ENCODE measurements at regions not wholly inside any gene's neighbourhood (a gene's known extent, or its start where the extent isn't known, plus 50 kb on each side); places are given as distances from the start of the nearest gene placed in this dataset.
"Not testable (repeated sequence)": the region's sequence is repeated elsewhere in the genome, so short reads cannot be mapped to it uniquely, and the experiment has no call there.

DNA sequence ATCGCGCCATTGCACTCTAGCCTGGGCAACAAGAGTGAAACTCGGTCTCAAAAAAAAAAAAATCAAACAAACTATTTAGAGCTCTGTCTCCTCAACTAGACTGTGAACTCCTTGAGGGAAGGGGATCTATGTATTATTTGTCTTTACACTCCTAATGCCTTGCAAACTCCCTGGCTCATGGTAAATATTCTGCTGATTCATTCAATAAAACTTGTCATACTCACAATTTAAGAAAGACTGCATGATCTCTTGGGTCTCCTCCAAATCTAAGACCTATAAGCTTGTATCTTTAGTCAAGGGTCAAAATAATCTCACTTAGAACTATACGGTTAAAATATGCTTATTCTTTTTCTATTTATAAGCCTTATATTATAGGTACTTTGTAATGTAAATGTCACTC is 90.3 kb upstream of the NR5A2 start:
- no peak for DNase-seq (ENCODE audit: low read depth in 3 of 3, low spot score in 1 of 3)

DNA sequence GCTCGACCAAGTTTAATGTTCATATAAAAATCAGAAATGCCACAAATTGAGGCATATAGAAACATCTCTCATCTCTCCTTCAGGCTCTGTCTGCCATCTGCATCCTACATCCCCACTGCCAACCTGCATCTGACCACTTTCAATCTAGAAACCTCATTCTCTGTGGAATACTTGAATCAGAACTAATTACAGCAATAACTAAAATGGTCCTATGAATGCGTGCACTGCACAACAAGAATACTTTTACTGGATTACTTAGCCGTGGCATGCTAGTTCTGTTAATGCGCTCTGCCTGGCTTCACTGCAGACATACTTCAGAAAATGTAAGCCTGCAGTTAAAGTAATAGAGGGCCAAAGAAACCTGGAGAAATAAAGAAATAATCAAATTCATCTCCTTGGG is 89.8 kb upstream of the NR5A2 start:
- no peak for DNase-seq (ENCODE audit: low read depth in 3 of 3, low spot score in 1 of 3)

DNA sequence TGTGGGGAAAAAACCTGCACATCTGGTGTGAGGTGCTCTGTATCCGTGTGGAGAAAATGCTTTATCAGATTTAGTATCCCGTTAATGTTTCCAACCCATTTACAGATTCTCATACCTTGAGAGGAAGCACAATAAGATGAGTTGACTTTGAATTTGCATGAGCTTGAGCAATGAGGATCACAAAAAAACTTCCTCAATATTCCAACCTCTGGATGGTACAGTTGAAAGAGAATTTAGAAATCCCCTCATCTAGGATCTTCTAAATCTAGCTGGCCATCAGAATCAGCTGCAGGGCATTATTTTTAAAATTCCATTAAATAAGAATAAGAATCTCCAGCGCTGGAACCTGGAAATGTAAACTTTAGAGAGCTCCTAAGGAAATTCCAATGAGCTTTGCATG is 82.5 kb upstream of the NR5A2 start:
- DNase-seq (ENCODE audit: low read depth in 3 of 3, low spot score in 1 of 3), result no peak

DNA sequence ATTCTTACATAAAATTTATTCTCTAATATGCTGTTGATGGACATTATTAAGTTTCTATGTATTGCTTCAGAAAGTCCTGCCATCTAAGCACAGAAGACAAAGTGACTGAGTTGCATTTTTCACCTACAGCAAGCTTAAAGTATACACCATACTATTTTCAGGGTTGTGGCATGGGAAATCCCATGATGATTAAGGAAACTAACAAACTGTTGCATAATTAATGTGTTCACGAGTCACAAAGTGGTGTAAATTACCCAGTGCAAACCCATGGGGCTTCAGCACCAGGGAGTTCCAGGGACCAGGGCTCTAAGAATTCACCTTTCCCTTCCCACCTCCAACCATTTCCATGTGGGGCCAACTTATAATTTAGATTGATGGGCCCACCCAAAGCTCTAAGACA is 81.9 kb upstream of the NR5A2 start:
- DNase-seq (ENCODE audit: low read depth in 3 of 3, low spot score in 1 of 3), result no peak

DNA sequence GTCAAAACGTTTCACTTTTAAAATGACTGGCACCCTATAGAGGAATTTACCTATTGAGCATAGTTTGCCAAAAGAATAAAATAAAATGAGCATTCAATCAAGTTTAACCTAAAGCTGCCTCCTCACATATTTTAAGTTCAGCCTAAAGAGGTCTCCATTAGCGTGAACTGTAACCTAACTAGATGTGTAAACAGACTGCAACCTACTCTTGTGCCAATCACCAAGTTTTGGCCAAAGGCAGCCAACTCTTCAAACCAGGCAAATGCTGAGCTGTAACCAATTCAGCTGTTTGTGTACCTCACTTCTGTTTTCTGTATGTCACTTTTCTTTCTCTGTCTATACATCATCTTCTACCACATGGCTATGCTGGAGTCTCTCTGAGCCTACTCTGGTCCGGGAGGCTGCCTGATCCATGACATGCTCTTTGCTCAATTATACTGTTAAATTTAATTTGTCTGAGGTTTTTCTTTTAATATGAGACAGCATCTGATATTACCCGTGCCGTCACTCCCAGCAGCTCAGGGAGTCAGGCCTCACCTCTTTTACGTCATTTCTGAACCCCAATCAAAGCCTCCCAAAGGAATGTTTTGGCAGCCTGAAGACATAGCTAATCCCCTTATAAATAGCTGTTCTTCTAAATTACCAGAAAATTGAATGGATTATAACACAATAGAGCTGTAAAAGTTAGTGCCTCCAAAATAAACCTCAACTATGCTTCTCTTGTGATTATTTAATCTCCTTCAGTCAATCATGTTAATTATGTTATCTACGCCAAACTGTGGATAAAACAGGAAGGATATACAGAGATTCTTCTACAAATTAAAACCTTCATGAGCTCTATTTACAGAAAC is 81.0 kb upstream of the NR5A2 start:
- no peak for DNase-seq (ENCODE audit: low read depth in 3 of 3, low spot score in 1 of 3)

DNA sequence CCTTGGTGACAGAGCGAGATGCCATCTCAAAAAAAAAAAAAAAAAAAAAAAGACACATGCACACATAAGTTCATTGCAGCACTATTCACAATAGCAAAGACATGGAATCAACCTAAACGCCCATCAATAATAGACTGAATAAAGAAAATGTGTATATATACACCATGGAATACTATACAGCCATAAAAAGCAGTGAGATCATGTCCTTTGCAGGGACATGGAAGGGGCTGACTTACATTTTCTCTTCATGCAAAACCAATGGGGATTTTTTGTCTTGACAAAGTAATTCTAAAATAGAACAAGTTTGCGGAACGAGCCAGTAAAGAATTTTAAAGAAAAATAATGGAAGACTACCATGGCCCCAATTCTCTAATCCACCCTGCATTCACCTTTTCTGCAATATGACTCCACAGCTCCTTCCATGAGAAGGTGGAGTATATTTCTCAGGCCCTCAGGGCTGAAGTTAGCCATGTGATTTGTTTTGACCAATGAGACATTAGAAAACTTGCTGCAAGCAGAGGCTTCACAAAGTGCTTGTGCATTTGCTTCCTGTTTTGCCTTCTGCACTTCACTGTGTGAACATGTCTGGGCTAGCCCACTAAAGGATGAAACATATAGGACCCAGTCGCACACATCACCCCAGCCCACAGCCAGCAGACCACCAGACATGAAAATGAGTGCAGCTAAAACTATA is 78.8 kb upstream of the NR5A2 start:
- DNase-seq (ENCODE audit: low read depth in 3 of 3, low spot score in 1 of 3), result no peak

DNA sequence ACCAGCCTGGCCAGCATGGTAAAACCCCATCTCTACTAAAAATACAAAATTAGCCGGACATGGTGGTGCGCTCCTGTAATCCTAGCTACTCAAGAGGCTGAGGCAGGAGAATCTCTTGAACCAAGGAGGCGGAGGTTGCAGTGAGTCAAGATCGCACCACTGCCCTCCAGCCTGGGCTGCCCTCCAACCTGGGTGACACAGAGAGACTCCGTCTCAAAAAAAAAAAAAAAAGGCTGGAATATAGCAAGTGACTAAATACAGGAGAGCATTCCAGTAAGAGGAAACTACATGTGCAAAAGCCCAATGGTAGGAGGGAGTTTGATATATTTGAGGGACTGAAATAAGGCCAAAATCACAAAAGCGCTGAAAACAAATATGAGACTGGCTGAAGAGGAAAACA is 76.5 kb upstream of the NR5A2 start:
- DNase-seq (ENCODE audit: low read depth in 3 of 3, low spot score in 1 of 3), result not testable (repeated sequence)

DNA sequence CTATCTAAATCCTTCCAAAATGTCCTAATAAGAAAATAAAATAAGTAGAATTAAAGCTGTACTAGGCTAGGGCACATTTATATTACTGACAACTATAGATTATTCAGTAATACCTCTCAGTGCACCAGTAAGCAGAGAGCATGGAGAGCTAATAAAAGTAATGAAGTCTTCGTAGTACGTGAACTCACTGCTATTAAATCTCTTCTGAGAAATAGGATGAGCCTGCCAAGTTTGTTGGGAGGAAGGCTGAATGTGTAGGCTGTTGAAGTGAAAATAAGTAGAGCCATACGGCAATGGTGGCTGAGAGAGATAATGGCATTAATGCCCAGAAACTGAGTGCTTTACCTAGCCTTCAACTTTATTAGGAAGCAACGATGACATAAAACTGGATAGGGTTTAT is 73.9 kb upstream of the NR5A2 start:
- no peak for DNase-seq (ENCODE audit: low read depth in 3 of 3, low spot score in 1 of 3)

DNA sequence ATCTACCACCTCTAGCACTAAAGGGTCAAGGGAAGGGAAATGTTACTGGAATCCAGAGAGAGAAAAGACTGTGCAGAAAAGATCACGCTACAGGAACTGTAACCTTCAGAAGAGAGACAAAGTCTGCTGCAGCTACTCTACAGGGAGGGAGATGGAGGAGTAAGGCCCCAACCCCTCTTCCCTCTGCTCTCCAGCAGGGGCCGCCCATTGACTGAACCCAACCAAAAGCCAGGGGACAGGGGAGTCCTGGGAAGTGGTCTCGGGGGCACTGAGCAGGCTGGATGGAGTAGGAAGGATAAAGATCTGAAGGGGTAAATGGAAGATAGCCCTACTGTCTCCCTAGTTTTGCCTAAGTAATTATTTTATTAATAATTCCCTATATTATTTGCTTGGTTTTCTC is 72.8 kb upstream of the NR5A2 start:
- DNase-seq (ENCODE audit: low read depth in 3 of 3, low spot score in 1 of 3), result no peak

DNA sequence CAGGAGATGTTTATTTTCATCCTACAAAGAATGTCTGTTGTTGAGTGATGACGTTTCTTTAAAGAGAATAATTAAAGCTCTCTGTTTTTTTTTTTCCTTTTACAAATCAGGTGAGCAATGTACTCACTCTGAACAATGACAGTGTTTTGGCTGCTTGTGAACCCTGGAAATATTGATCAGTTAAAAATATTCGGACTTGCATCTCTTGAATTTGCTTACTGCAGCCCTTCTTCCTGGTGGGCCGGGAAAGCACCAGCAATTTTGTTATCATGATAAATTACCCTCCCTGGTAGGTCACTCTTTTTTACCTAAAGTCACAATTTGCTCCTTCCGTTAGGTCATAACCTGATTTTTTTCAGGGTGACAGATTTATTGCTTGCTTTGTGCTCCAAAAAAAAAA is 72.3 kb upstream of the NR5A2 start:
- no peak for DNase-seq (ENCODE audit: low read depth in 3 of 3, low spot score in 1 of 3)

DNA sequence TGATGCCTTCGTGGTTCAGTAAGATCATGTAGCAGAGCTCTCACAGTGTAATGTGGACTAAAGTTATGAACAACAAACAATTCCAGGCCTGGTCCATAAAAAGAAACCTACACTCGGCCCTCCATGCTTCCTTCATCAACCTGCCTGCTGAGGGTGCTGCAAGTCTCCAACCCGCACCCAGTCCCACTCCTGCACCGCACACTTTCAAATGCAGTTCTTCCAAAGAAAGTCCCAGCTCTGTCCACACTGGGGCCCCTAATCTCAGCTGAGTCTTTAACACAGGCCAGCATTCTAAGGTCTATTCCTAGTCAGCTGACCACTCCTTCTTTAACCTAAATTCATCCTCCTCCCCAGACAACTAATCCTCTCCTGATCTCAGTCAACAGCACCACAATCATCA is 71.5 kb upstream of the NR5A2 start:
- DNase-seq (ENCODE audit: low read depth in 3 of 3, low spot score in 1 of 3), result no peak

DNA sequence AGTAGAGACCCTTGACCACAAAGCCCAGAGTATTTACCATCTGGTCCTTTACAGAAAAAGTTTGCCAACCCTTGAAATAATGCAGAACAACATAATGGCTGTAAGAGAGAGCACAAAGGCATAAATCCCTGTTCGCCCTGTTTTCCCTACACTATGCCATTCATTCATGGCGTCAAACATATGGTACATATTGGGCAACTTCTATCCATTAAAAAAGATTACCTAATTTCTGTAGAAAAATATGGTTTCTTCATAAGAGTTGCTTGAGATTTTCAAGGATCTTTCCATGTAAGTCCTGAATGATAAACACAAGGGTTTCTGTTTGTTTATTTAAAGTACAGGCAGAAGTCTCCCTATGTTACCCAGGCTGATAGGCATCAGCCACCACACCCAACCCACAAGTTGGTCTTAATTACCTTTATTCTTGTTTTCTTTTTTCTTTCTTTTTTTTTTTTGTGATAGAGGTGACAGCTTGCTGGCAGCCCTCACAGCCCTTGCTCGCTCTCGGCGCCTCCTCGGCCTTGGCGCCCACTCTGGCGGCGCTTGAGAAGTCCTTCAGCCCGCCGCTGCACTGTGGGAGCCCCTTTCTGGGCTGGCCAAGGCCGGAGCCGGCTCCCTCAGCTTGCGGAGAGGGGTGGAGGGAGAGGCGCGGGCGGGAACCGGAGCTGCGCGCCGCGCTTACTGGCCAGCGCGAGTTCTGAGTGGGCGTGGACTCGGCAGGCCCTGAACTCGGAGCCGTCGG is 68.3 kb upstream of the NR5A2 start:
- DNase-seq (ENCODE audit: low read depth in 3 of 3, low spot score in 1 of 3), result no peak

DNA sequence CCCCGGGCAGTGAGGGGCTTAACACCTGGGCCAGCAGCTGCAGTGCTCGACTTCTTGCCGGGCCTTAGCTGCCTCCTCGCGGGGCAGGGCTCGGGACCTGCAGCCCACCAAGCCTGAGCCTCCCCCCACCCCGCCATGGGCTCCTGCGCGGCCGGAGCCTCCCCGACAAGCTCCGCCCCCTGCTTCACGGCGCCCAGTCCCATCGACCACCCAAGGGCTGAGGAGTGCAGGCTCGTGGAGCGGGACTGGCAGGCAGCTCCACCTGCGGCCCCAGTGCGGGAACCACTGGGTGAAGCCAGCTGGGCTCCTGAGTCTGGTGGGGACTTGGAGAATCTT is 67.8 kb upstream of the NR5A2 start:
- DNase-seq (ENCODE audit: low read depth in 3 of 3, low spot score in 1 of 3), result no peak

DNA sequence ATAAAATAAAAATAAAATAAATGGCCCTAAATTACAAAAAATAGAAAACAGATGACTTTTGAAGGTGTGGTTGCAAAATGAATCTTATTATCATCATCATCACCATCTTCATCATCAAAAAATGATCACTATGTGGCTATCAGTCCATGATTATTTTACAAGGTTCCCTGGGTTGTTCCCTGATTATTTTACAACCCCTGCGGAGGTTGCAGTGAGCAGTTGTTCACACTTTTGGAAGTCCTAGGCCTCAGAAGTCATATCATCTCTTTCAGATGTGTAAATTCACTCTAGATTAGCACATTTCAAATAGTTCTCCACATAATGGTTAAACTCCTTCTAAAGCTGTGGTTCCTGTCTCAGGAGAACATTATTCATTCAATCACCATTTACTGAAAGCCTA is 57.4 kb upstream of the NR5A2 start:
- no peak for DNase-seq (ENCODE audit: low read depth in 3 of 3, low spot score in 1 of 3)

DNA sequence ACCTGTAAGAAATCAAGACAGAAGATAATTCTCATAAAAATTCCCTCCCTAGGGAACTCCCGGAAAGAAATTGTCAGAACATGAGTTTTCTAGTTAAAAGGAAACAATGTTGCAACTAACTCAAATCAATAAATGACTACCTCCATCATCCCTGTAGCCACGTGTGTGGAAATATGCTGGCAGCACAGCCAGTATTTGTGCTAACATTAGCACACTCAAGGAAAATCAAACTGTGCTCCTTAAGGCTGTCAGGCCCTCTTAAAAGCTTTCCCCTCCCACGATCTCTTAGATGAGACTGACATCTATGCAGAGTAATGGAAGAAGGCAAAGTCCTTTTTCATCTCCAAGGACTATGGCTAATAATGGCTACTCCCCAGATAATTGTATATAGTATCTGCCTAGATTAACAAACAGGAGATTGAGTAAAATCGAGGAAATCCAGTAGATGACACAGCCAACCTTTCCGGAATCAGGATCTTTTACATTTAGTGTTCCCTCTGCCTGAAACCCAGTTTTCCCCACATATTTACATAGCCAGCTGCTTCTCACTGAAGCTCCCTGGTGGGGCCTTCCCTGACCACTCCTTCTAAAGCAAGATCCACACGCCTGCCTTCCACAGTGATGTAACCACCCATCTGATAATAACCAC is 50.9 kb upstream of the NR5A2 start:
- no peak for DNase-seq (ENCODE audit: low read depth in 3 of 3, low spot score in 1 of 3)

Measured in stimulated activated CD4-positive, alpha-beta T cell treated with anti-CD3 and anti-CD28 coated beads, TNF-alpha, amount 100 ng/mL, for 1 hour (primary cell).